Right forelimb (tissue), 1 donor: ENCODE measurements at regions not wholly inside any gene's neighbourhood (a gene's known extent, or its start where the extent isn't known, plus 50 kb on each side); places are given as distances from the start of the nearest gene placed in this dataset.
"Not testable (repeated sequence)": the region's sequence is repeated elsewhere in the genome, so short reads cannot be mapped to it uniquely, and the experiment has no call there.

ENCODE experiments used
- DNase-seq: peaks from one replicate; pipeline ENCODE4 v3.0.0-alpha.2; 2018

DNA sequence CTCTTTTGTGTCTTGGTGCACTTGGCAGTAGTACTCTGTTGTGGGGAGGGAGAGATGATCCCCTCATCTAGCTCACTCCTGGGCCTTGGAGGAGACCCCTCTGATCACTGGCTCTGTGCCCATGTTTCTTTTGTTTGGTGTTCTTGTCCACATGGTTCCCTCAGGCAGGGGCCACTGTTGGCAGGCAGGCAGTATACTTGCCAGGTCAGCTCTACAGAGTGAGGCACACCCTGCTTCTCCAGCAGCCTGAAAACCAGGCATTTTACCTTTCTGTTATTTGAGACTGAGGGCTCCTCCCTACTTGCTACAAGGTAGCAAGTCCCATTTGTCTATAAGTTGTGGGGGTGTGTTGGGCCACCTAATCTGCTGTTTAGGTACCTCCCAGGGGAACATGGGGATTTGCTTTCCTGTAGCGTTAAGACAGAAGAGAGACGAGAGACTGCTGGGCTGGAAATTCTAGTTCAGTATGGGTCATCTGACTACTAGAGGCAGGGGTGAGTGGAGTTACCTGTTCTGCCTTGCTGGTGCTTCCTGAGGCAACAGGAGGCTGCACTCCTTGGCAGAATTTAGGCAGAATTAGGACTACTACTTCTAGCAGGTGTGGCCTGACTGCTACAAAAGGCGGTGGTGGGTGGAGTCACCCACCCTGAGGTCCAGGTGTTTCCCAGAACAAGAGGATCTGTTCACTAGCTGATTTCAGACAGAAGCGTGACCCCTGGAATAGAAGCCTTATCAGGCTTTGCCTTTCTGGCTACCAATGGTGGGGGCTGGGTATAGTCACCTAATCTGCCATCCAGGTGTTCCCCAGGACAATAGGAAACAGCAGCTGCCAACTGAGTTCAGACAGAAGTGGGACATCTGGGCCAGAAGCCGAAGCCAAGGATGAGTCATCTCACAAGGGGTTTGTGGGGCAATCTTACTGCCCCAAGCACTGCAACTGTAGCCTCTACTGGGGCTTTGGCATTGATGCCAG is 843.0 kb upstream of the ATXN8OS start:
- DNase-seq, result no peak

DNA sequence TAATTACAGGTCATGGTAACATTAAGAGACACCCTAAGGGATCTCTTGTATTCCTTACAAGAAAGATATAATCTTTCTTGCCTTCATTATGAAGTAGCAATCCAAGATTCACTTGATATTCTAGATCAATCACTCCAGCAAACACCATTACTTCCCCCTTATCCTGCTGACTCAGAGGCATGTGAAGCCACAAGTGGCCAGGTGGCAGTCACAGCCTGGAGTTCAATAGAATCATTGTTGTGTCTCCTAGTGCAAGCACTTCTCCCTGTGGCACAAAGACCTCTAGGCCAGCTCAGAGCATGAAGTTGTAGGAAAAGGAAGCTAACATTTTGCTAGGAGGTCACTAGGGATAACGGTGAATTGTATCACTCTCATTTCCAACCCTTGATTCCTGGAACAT is 864.3 kb upstream of the ATXN8OS start:
- DNase-seq, result no peak

DNA sequence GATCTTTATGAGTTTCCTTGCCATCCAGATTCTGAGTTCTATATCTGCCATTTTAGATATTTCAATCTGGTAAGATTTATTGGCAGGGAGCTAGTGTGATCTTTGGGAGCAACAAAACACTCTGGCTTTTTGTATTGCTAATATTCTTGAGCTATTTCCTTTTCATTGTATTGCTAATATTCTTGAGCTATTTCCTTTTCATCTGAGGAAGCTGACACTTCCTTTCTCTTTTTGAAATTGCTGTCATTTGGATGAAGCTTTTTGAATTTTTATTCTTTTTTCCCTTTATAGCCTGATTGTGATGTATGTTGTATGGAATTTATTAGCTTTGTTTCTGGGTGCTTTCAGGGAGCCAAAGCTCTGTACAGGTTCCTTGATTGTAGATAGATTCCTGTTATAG is 873.5 kb upstream of the ATXN8OS start:
- no peak for DNase-seq

DNA sequence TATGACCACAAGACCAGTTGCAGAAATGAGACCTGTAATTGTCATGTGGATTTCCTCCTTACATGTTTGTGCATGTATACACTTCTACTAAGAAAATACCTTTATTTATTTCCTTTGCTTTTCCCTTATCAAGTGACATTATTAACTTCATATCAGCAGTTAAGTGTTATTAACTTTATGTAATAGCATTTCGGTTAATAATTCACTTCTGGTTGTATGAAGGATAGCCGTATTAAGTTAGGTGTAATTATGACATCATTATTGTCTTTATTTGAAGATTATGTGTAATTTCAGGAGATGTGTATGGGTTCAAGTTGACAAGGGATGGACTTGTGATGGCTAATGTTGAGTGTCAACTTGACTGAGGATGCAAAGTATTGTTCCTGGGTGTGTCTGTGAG is 881.2 kb upstream of the ATXN8OS start:
- DNase-seq, result no peak

DNA sequence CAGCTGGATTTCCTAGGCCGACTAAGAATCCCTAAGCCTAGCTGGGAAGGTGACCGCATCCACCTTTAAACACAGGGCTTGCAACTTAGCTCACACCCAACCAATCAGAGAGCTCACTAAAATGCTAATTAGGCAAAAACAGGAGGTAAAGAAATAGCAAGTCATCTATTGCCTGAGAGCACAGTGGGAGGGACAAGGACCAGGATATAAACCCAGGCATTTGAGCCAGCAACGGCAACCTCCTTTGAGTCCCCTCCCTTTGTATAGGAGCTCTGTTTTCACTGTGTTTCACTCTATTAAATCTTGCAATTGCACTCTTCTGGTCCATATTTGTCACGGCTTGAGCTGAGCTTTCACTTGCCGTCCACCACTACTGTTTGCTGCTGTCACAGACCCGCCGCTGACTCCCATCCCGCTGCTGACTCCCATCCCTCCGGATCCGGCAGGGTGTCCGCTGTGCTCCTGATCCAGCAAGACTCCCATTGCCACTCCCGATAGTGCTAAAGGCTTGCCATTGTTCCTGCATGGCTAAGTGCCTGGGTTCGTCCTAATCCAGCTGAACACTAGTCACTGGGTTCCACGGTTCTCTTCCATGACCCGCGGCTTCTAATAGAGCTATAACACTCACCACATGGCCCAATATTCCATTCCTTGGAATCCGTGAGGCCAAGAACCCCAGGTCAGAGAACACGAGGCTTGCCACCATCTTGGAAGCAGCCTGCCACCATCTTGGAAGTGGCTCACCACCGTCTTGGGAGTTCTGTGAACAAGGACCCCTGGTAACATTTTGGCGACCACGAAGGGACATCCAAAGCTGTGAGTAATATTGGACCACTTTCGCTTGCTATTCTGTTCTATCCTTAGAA is 885.8 kb upstream of the ATXN8OS start:
- DNase-seq, result not testable (repeated sequence)

DNA sequence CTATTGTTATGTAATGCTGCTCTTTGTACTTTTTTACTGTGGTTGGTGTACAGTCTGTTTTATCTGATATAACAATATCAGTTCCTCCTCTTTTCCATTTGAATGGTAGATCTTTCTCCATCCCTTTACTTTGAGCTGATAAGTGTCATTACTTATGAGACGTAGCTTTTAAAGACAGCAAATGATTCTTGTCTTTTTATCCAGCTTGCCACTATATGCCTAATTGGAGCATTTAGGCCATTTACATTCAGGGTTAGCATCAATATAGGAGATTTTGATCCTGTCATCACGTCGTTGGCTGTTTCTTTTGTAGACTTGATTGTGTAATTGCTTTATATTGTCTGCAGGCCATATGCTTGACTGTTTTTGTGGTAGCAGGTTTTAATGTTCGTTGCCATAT is 894.2 kb upstream of the ATXN8OS start:
- no peak for DNase-seq

DNA sequence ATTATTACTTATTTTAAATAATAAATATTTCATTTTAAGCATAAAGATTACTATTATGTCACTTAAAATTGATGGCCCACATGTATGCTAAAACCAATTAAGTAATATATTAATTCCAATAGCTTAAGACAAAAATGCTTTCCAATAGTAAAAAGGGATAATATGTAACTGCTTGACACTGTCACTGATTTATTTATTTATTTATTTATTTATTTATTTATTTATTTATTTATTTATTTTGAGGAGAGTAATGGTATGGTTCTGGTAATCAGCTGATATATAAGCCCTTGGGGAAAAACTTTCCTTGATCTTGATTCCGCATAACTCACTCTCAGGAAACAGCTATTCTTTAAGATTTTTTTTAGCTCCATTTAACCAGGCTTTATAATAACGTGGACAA is 903.0 kb upstream of the ATXN8OS start:
- no peak for DNase-seq

DNA sequence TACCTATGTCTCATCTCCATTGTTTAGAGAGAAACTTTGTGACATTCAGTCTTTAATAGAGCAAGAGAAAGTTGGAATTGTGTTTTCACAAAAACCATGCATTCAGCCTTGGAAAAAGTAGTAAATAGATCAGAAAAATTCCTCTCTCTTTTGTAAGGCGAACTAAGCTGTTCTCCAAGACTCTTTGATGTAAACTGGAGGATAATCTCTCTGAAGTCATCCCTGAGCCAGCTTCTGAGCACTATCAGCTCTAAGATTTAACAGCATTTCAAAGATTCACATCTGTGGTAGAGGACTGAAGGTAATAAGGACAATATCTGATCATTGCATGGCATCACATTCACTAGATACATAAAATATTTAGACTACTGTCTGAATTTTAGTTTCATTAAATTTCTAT is 904.6 kb upstream of the ATXN8OS start:
- DNase-seq, result no peak

DNA sequence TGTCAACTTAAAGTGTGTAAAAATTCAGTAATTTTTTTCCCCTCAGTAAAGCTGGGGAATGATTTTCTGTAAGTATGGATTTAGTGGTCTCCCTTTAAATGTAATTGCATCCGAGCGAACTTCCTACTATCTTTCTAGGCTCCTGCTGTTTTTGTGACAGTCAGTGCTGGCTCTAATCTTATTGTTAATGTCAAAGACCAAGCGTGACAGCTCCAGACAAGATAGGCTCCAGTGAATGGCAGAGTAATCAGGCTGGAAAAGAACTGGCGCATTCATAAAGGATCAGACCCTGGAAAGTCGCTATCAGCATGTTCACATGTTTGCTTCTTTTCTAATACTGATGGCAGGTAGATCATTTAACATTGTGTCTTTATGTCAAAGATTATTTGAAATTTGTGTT is 908.0 kb upstream of the ATXN8OS start:
- no peak for DNase-seq

DNA sequence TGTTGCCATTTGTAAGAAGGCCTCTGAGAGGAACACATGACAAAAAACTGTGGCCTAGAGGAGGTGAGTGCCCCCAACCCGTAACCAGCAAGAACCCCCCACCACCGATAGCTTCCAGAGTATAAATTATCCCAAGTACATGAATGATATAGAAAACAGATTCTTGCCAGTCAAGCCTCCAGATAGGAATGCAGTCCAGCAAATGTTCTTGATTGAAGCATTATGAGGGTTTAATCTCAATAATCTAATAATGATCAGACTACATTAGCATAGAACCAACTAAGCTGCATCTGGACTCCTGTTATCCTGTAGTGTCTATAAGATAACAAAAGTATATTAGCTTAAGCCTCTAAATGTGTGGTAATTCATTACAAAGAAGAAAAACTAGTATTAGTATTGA is 908.9 kb upstream of the ATXN8OS start:
- no peak for DNase-seq

DNA sequence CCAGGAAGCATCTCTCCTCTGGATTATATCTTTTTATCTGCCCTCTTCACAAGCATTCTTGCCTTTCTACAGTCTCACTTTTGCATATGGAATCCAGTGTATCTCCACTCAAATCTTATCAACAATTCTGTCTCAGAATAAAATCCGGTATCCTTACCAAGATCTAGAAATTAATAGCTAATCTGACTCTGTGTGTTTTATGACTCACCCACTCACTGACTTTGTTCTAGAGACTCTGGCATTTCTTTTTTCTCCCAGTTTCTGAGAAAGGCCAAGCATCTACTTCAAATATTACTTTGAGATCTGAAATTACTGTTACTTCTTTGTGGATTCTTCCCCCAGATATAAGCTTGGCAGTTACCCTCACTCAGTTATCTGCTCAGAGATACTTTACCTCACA is 913.5 kb upstream of the ATXN8OS start:
- no peak for DNase-seq

DNA sequence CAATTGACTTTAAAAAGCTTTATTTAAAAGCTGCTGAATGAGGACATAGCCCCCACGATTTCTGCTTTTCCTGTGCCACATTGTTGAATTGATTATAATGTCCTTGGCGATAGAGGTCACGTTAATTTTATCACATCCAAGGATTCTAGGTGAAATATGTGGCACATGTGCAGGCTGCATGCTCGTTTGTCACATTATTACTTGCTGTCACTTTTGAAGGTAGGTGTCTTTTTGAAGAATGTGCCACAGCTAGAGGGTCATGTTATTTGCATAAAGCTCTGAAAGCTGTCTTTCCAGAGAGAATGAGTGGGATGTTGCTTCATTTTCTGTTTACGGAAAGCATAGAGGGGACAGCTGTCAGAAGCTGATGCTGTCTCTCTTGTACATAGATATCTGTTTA is 927.6 kb upstream of the ATXN8OS start:
- no peak for DNase-seq

DNA sequence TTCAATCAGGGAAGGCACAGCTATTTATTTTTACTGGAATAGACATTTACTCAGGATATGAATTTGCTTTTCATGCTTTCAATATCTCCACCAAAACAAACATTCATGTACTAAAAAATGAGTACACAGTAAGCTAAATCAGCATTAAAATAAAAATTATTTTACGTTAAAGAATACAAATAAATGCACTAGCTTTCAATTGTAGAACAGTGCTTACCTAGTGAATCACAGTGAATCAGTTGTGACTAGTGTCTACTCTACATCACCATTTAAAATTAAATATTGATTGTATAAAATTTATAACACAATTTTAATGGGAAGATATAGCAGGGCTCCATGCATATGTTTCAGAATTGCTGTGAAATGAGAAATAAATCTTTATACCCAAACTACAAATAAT is 929.6 kb upstream of the ATXN8OS start:
- DNase-seq, result no peak

DNA sequence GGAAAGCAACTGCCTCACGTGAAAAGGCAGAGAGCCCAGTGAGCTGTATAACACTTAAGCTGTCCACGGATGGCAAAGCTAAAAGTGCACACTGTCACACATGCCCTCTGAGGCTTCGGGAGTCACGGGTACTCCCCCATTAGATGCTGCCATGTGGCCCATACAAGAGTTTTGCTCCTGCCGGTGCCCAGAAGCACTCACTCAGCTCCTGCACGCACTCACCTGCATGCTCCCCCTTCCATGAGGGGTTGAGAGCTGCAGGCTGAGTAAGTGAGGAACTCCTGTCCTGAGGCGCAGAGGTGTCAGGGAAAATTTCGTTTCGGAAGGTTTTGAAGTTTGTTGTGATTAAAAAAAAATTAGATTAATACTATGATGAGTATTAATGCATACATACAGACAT is 939.2 kb upstream of the ATXN8OS start:
- DNase-seq, result no peak

DNA sequence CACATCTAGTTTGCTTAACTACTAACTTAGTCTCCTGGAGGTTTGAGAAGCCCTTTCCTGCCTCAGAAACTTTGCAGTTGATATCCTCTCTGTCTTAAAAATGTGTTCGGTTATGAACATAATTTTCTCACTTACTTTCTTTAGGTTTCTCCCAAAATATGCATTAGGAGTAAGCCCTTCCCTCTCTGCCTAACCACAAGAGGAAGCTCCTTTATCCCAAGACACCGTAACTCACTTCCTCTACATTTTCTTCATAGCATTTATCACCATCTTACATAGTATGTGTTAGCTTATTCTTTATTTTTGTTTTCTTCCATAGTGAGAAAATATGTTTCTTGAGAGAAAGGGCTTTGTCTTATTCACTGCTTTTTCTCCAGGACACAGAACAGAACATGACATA is 952.5 kb upstream of the ATXN8OS start:
- DNase-seq, result no peak

DNA sequence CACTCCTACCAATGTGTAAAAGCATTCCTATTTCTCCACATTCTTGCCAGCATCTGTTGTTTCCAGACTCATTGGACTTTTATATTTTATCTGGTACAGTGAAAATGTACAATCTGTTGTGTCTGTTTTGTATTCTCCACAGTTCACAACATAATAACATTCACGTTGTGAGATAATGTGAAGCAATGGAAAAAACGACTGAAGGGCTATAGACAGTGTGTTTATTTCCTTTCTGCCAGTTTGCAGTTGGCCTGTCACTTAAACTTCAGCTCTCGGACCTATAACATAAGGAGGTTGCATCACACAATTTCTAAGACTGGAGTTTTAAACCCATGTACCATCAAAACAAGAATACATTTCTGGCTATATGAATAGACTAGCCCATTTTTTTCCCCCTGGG is 965.5 kb upstream of the ATXN8OS start:
- no peak for DNase-seq

DNA sequence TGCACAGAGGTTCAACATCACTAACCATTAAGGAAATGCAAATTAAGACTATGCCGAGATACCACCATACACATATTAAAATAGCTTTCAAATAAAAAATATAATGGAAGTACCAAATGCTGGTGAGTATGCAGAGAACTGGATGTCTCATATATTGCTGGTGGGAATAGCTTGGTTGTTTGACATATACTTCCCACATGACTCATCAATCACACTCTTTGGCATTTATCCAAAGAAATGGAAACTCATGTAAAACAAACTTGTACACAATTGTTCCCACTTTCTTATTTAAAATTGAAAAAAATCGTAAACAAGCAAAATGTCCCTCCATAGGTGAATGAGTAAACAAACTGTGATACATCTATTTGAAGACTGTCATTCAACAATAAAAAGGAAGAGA is 982.6 kb upstream of the ATXN8OS start:
- DNase-seq, result no peak

DNA sequence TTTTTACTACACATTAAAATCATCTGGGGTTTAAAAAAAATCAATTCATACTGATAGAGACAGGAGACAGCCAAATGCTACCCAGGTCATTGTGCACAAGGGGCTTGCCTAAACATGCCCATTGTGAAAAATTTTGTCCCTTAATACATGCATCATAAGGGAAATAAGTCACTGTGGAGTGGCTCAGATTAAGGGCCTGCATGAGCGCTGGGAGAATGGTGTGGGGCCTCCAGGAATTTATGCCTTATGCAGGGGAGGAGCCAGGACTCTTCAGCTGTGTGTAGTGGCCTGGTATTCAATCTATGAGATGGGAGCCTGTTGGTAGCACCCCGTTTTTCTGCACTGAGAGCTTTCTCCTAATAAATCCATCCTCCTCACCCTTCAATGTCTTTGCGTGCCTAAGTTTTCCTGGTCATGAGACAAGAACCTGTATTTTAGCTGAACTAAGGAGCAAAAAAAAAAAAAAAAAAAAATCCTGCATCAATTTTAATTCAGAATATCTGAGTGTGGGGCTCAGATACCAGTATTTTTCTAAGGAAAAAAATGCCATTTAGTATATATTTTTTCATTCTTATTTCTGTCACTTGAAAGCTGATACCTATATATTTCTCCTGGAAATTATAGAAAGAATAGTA is 997.6 kb upstream of the ATXN8OS start:
- no peak for DNase-seq

DNA sequence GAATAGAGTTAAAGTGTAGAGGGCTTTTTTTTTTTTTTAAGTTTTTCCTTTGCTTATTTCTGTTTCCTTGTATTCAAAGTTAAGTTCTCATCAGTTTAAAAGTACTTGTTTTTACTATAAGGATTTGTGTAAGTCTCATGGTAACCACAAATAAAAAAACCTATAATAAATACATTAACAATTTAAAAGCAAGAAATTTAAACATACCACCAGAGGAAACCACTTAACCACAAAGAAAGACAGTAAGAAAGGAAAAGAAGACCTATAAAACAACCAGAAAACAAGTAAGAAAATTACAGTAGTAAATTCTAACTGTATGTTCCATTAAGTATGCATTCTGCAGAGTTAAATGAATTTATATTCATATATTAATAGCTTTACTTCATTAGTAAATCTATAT is 999.1 kb upstream of the ATXN8OS start:
- no peak for DNase-seq

DNA sequence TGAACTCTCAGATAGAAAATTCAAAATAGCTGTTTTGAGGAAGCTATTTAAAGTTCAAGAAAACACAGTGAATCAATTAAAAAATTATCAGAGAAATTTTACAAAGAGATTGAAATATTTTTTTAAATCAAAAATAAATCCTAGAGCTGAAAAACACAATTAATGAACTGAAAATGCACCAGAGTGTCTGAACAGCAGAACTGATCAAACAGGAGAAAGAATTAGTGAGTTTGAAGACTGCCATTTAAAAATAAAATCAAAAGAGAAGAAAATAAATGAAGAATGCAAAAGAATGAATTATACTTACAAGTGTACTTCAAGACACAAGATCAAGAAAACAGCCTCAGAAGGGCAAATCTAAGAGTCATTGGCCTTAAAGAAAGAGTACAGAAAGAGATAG is 1000.2 kb upstream of the ATXN8OS start:
- DNase-seq, result no peak

DNA sequence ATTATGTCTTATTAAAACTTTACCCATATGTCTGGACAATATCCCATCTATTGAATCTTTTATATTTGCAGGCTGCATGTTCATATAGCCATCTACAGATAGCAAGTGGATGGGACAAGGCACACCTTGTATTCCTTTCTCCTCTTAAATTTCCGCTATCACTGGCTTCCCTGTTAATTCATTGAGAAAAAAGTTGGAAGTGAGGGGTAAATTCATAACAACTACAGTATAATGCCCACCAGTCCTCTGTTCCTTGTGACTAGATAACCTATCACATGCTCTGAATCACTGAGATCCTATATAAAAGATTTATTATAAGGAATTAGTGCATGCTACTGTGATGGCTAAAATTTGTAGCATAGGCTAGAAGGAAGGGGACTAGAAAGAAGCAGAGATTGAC is 1005.8 kb upstream of the ATXN8OS start:
- DNase-seq, result no peak

DNA sequence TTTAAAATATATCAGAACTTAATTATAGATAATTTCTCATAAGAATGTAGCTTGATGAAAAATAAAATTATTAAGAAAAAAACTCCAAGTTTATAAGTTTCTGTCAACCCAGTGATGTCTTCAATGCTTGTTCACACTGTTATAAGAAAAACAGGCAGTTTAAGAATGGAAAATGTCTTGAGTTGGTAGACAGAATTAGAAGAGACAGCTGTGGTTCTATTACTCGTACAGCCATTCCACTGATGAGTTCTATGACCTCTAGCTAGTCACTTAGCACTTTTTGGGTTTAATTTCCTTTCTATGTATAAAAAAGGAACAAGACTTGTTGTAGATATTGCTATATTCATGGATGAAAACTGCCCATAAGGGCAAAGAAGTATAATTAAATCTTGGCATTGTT is 1013.1 kb upstream of the ATXN8OS start:
- no peak for DNase-seq

DNA sequence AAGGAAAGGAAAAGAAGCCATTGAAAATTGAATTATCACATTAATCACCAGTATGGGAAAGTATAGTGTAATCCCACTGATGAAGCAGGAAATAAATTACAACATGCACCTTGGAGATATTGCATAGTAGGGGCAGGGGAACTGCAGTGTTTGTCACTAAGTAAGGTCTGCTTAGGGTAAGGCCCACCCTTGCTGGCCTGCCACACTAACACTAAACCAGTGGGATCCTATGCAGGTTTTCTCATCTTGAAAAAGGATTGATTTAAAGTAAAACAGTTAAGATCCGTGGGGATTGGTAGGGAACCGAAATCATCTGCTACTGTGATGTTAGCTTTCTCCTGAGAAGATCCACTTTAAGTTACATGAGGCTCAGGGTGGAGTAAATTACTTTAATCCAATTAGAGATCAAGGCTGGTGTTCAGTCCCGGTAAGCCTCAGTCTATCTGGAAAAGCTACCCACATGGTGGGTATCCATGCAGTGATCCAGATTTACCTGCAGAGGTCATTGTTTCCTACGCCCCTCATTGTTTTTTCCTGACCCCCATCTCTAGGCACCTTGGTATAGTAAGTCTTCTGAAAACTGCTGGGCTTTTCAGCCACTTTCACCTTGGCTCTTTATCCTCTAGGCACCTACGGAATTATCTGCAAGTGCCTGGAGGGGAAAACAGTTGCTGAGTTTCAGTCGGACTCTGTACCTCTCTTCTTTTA is 1014.9 kb upstream of the ATXN8OS start:
- DNase-seq, result no peak
